ENCODE measurements at regions not wholly inside any gene's neighbourhood (a gene's known extent, or its start where the extent isn't known, plus 50 kb on each side); places are given as distances from the start of the nearest gene placed in this dataset.

- dilution Hi-C loops (cut with MboI; ENCODE audit: extremely low pct_ligation_motif_present, low sequenced_read_pairs) = no loop called here
- no peak for FAIRE-seq
These were observed 449.6 kb downstream of the PLCL1 start for GRCh38 chr2:198253995-198254394.

DNA sequence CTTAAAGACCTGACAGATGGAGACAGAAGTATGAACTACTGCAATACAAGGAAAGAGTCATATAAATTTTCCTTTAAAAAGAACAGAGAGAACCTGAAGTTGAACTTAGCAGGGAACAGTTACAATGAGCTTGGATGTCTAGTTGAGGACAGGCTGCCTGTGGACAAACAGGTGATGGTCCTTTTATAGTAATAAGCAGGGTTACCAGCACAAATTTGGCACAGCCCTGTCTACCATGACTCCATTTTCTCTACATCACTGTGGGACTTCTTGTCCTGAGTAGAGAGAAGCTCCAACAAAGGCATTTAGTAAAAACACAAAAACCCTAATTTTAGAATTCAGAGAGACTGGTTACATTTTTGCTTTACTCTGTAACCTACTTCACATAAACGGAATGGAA, 448.1 kb downstream of the PLCL1 start:
- H2AFZ ChIP-seq (ENCODE audit: control insufficient read depth, low read length) = no peak overlapping the region
- no peak for DNase-seq (ENCODE audit: low read depth, low spot score)
- no peaks in the 10 kb centered on the region for H3K27me3 ChIP-seq (ENCODE audit: control insufficient read depth, extremely low read depth, insufficient read depth, low read length)
- no peaks in the 10 kb centered on the region for H3K9me1 ChIP-seq (ENCODE audit: control insufficient read depth, extremely low read depth, insufficient read depth, low read length)
- dilution Hi-C loops (cut with MboI; ENCODE audit: extremely low pct_ligation_motif_present, low sequenced_read_pairs) = no loop called here
- H3K27ac ChIP-seq (ENCODE audit: control insufficient read depth, insufficient read depth, low read length) = no peak overlapping the region
- FAIRE-seq = no peak
- no peaks in the 10 kb centered on the region for H3K9me3 ChIP-seq (ENCODE audit: control insufficient read depth, low read depth, low read length)
- no peak overlapping the region for H3K4me3 ChIP-seq (ENCODE audit: control insufficient read depth in 2 of 3, extremely low read depth in 1 of 3, insufficient read depth in 2 of 3, low read depth in 1 of 3, low read length in 3 of 3)
- H3K9ac ChIP-seq (ENCODE audit: control insufficient read depth, extremely low read depth, insufficient read depth, low read length) = no peak overlapping the region
- H3K36me3 ChIP-seq (ENCODE audit: control insufficient read depth in 2 of 2, extremely low read depth in 1 of 2, insufficient read depth in 2 of 2, low read length in 2 of 2) = no peaks in the 10 kb centered on the region
- H3K79me2 ChIP-seq (ENCODE audit: control insufficient read depth, insufficient read depth, low read length) = no peaks in the 10 kb centered on the region
- no peak for TF ChIP-seq EZH2 (IDR thresholded peaks at IDR 0.05; ENCODE audit: low read length)
- TF ChIP-seq, protein P1, sequence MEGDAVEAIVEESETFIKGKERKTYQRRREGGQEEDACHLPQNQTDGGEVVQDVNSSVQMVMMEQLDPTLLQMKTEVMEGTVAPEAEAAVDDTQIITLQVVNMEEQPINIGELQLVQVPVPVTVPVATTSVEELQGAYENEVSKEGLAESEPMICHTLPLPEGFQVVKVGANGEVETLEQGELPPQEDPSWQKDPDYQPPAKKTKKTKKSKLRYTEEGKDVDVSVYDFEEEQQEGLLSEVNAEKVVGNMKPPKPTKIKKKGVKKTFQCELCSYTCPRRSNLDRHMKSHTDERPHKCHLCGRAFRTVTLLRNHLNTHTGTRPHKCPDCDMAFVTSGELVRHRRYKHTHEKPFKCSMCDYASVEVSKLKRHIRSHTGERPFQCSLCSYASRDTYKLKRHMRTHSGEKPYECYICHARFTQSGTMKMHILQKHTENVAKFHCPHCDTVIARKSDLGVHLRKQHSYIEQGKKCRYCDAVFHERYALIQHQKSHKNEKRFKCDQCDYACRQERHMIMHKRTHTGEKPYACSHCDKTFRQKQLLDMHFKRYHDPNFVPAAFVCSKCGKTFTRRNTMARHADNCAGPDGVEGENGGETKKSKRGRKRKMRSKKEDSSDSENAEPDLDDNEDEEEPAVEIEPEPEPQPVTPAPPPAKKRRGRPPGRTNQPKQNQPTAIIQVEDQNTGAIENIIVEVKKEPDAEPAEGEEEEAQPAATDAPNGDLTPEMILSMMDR (optimal IDR thresholded peaks at IDR 0.05 in 1 of 3, IDR thresholded peaks at IDR 0.05 in 1 of 3, conservative IDR thresholded peaks at IDR 0.05 in 1 of 3; ENCODE audit: extremely low read depth in 1 of 3, insufficient read depth in 2 of 3, low read length in 3 of 3) = no peak
- H4K20me1 ChIP-seq (ENCODE audit: control insufficient read depth, extremely low read depth, insufficient read depth, low read length) = no peaks in the 10 kb centered on the region
- H3K4me1 ChIP-seq (ENCODE audit: control insufficient read depth, extremely low read depth, insufficient read depth, low read length) = no peaks in the 10 kb centered on the region
- H3K4me2 ChIP-seq (ENCODE audit: control insufficient read depth, extremely low read depth, insufficient read depth, low read depth, low read length) = no peak overlapping the region

More at GRCh38 chr2:198253995-198254394, 449.6 kb downstream of the PLCL1 start:
- Histone ChIP-seq H4K20me1 (ENCODE audit: control insufficient read depth, extremely low read depth, insufficient read depth, low read length) (no peaks in the 10 kb centered on the region), H3K27ac (ENCODE audit: control insufficient read depth, insufficient read depth, low read length) (no peak overlapping the region), H3K9me1 (ENCODE audit: control insufficient read depth, extremely low read depth, insufficient read depth, low read length) (no peaks in the 10 kb centered on the region), H3K36me3 (ENCODE audit: control insufficient read depth in 2 of 2, extremely low read depth in 1 of 2, insufficient read depth in 2 of 2, low read length in 2 of 2) (no peaks in the 10 kb centered on the region), H3K9me3 (ENCODE audit: control insufficient read depth, low read depth, low read length) (no peaks in the 10 kb centered on the region), H3K4me1 (ENCODE audit: control insufficient read depth, extremely low read depth, insufficient read depth, low read length) (no peaks in the 10 kb centered on the region), H3K4me2 (ENCODE audit: control insufficient read depth, extremely low read depth, insufficient read depth, low read depth, low read length) (no peak overlapping the region), H3K79me2 (ENCODE audit: control insufficient read depth, insufficient read depth, low read length) (no peaks in the 10 kb centered on the region), H3K9ac (ENCODE audit: control insufficient read depth, extremely low read depth, insufficient read depth, low read length) (no peak overlapping the region), H3K27me3 (ENCODE audit: control insufficient read depth, extremely low read depth, insufficient read depth, low read length) (no peaks in the 10 kb centered on the region), H2AFZ (ENCODE audit: control insufficient read depth, low read length) (no peak overlapping the region), H3K4me3 (ENCODE audit: control insufficient read depth in 2 of 3, extremely low read depth in 1 of 3, insufficient read depth in 2 of 3, low read depth in 1 of 3, low read length in 3 of 3) (no peak overlapping the region)
- no peak for TF ChIP-seq EZH2 (IDR thresholded peaks at IDR 0.05; ENCODE audit: low read length)
- TF ChIP-seq, protein P1 (optimal IDR thresholded peaks at IDR 0.05 in 1 of 3, IDR thresholded peaks at IDR 0.05 in 1 of 3, conservative IDR thresholded peaks at IDR 0.05 in 1 of 3; ENCODE audit: extremely low read depth in 1 of 3, insufficient read depth in 2 of 3, low read length in 3 of 3) = no peak
- DNase-seq (ENCODE audit: low read depth, low spot score) = no peak

Measured in keratinocyte (primary cell).